HCT116 (cell line): ENCODE measurements at regions not wholly inside any gene's neighbourhood (a gene's known extent, or its start where the extent isn't known, plus 50 kb on each side); places are given as distances from the start of the nearest gene placed in this dataset.

Experiments used
- ATAC-seq: fragments of 200-7000 bp; cut with Tn5 transposase; 2 replicates; pipeline ENCODE4 v1.9.1; 2020; ENCODE audit warnings: mild to moderate bottlenecking, moderate library complexity
- BruUV-seq: library from RNA; stranded (reverse); fragments of 400-500 nt; replicated peaks from 2 replicates; lab custom pipeline; 2021; lab: Mats Ljungman, UMichigan
- CTCF ChIA-PET: fragments of 300-600 bp; sonication (Branson Sonifier 250); formaldehyde crosslinking; loops from one replicate; lab custom pipeline; 2021; ENCODE audit warnings: antibody characterized with exemption; lab: Charles Lee
- POLR2A ChIA-PET: fragments of 300-600, 350-600 bp; sonication (Branson Sonifier 250); formaldehyde crosslinking; loops from one replicate; lab custom pipeline; 2021; ENCODE audit warnings: antibody characterized with exemption; lab: Charles Lee
- RAD21 ChIA-PET, 2 experiments: fragments of 300-600 bp; sonication (Branson Sonifier 250); formaldehyde crosslinking; loops; one replicate each; lab custom pipeline; 2023; ENCODE audit warnings: low total read pairs in 2 of 2; ENCODE audit not compliant: uncharacterized antibody in 2 of 2, unreplicated experiment in 2 of 2, low non-redundant PET in 1 of 2; lab: Charles Lee
- DNase-seq: peaks from one replicate; pipeline ENCODE4 v3.0.0-alpha.2; 2010; ENCODE audit warnings: low read depth, low spot score
- H2AFZ ChIP-seq: fragments of 200-600 bp; shearing (Covaris generic), sonication (generic); 2 replicates; pipeline ENCODE4 v1.6.1; 2017; ENCODE audit warnings: low read depth, mixed run types, mixed read lengths, antibody characterized with exemption, low read length; ENCODE audit not compliant: poor library complexity, severe bottlenecking
- H3K27ac ChIP-seq: 2 replicates; pipeline ENCODE4 v1.5.1; 2012; ENCODE audit warnings: low read depth, low read length
- H3K27me3 ChIP-seq: fragments of 200-600 bp; sonication (generic); 2 replicates; pipeline ENCODE4 v1.6.1; 2016; ENCODE audit warnings: mixed run types, low read length, mixed read lengths; ENCODE audit not compliant: insufficient read depth
- H3K36me3 ChIP-seq, 2 experiments: fragments of 200-500 bp in 1 of 2; fragments of 200-600 bp in 1 of 2; sonication (Bioruptor generic) in 1 of 2; sonication (generic) in 1 of 2; 2 replicates each; pipeline versions ENCODE4 v1.5.1 to v1.6.1; 2014 to 2016; ENCODE audit warnings: low read length in 2 of 2, inconsistent platforms in 1 of 2, mixed read lengths in 1 of 2, mixed run types in 1 of 2; ENCODE audit not compliant: insufficient read depth in 2 of 2, control insufficient read depth in 1 of 2
- H3K4me1 ChIP-seq, 2 experiments: fragments of 200-600 bp in 1 of 2; sonication (generic) in 1 of 2; 2 replicates each; pipeline versions ENCODE4 v1.5.1 to v1.6.1; 2012 to 2017; ENCODE audit warnings: low read length in 2 of 2, inconsistent platforms in 1 of 2, mild to moderate bottlenecking in 1 of 2, mixed read lengths in 1 of 2, mixed run types in 1 of 2, moderate library complexity in 1 of 2; ENCODE audit not compliant: insufficient read depth in 2 of 2, control insufficient read depth in 1 of 2
- H3K4me2 ChIP-seq: fragments of 200-600 bp; sonication (generic); 2 replicates; pipeline ENCODE4 v1.6.1; 2017; ENCODE audit warnings: mixed run types, low read length, mixed read lengths
- H3K4me3 ChIP-seq, 2 experiments: fragments of 200-600 bp in 1 of 2; sonication (generic) in 1 of 2; replicated peaks in 1 of 2; 2 replicates each; pipeline ENCODE4 v1.5.1; 2011 to 2016; ENCODE audit warnings: low read length in 2 of 2, control low read depth in 1 of 2, low read depth in 1 of 2, mild to moderate bottlenecking in 1 of 2, mixed read lengths in 1 of 2, mixed run types in 1 of 2
- H3K79me2 ChIP-seq: fragments of 200-600 bp; sonication (generic); 2 replicates; pipeline ENCODE4 v1.6.1; 2017; ENCODE audit warnings: mild to moderate bottlenecking, mixed run types, low read length, moderate library complexity, mixed read lengths; ENCODE audit not compliant: insufficient read depth
- H3K9ac ChIP-seq: fragments of 200-600 bp; sonication (generic); 2 replicates; pipeline ENCODE4 v1.6.1; 2016; ENCODE audit warnings: low read length, mixed read lengths
- H3K9me2 ChIP-seq: fragments of 200-600 bp; sonication (generic), shearing (Covaris generic); 2 replicates; pipeline ENCODE4 v1.6.1; 2017; ENCODE audit warnings: mixed run types, mild to moderate bottlenecking, moderate library complexity; ENCODE audit not compliant: insufficient read depth
- H3K9me3 ChIP-seq, 2 experiments: fragments of 200-500 bp in 1 of 2; fragments of 200-600 bp in 1 of 2; sonication (Bioruptor generic) in 1 of 2; sonication (generic) in 1 of 2; 2 replicates each; pipeline ENCODE4 v1.6.1; 2014 to 2017; ENCODE audit warnings: low read length in 2 of 2, mixed read lengths in 2 of 2, inconsistent platforms in 1 of 2, low read depth in 1 of 2, mild to moderate bottlenecking in 1 of 2, mixed run types in 1 of 2, moderate library complexity in 1 of 2; ENCODE audit not compliant: control insufficient read depth in 1 of 2, insufficient read depth in 1 of 2
- H4K20me1 ChIP-seq: fragments of 200-600 bp; sonication (generic), shearing (Covaris generic); 2 replicates; pipeline ENCODE4 v1.6.1; 2017; ENCODE audit warnings: mixed run types, mild to moderate bottlenecking, moderate library complexity; ENCODE audit not compliant: insufficient read depth
- ATF3 ChIP-seq: IDR thresholded peaks from 2 replicates; pipeline ENCODE4 v1.6.1; 2012
- CBX3 ChIP-seq: IDR thresholded peaks from 2 replicates; pipeline ENCODE4 v1.6.1; 2012; ENCODE audit warnings: low read depth
- JUND ChIP-seq: IDR thresholded peaks from 2 replicates; pipeline ENCODE4 v1.6.1; 2012
- SIN3A ChIP-seq: IDR thresholded peaks from 2 replicates; pipeline ENCODE4 v1.6.1; 2012; ENCODE audit warnings: low read depth
- ZFX ChIP-seq: fragments of 450-650 bp; IDR thresholded peaks from 2 replicates; pipeline ENCODE4 v1.6.1; 2017
- intact Hi-C: fragments of 100-400 bp; cut with micrococcal nuclease; formaldehyde crosslinking; loops from 2 replicates; pipeline ENCODE4 v1.10.0; 2022

GRCh38 chr2:223226264-223226663, 174.3 kb downstream of the KCNE4 start:
- H3K4me1 ChIP-seq: no peaks in the 10 kb centered on the region
- intact Hi-C loops: no loop called here
- ATAC-seq (no peak), DNase-seq (no peak)
- no peaks in the 10 kb centered on the region for H3K9me3 ChIP-seq
- no TSS peak for BruUV-seq
- H3K79me2 ChIP-seq: no peaks in the 10 kb centered on the region
- H3K27ac ChIP-seq: no peak overlapping the region
- RAD21 ChIA-PET: no interaction called here
- H2AFZ ChIP-seq: no peak overlapping the region
- no peaks in the 10 kb centered on the region for H4K20me1 ChIP-seq
- H3K36me3 ChIP-seq: no peaks in the 10 kb centered on the region
- no peaks in the 10 kb centered on the region for H3K9me2 ChIP-seq
- CTCF ChIA-PET: no interaction called here
- POLR2A ChIA-PET: no interaction called here
- H3K27me3 ChIP-seq: no peaks in the 10 kb centered on the region
- TF ChIP-seq SIN3A (no peak), CBX3 (no peak)
- H3K9ac ChIP-seq: no peak overlapping the region
- no peak overlapping the region for H3K4me3 ChIP-seq
- no peak overlapping the region for H3K4me2 ChIP-seq

- ChIA-PET CTCF (no interaction called here), POLR2A (no interaction called here), RAD21 (no interaction called here)
- TF ChIP-seq JUND (no peak), ATF3 (no peak), ZFX (no peak)
- H3K9ac ChIP-seq: no peak overlapping the region
- H3K9me2 ChIP-seq: no peaks in the 10 kb centered on the region
- ATAC-seq: no peak
- H4K20me1 ChIP-seq: no peaks in the 10 kb centered on the region
- no peak for DNase-seq
- H3K4me3 ChIP-seq: no peak overlapping the region
- no TSS peak for BruUV-seq
- no peaks in the 10 kb centered on the region for H3K36me3 ChIP-seq
- no peaks in the 10 kb centered on the region for H3K4me1 ChIP-seq
- no peaks in the 10 kb centered on the region for H3K9me3 ChIP-seq
- H3K27ac ChIP-seq: no peak overlapping the region
- H3K27me3 ChIP-seq: no peaks in the 10 kb centered on the region
- intact Hi-C loops: no loop called here
- H3K79me2 ChIP-seq: no peaks in the 10 kb centered on the region
- H2AFZ ChIP-seq: no peak overlapping the region
- H3K4me2 ChIP-seq: no peak overlapping the region
Measured at GRCh38 chr2:223227338-223227737, 175.3 kb downstream of the KCNE4 start.
